ENCODE measurements at regions not wholly inside any gene's neighbourhood (a gene's known extent, or its start where the extent isn't known, plus 50 kb on each side); places are given as distances from the start of the nearest gene placed in this dataset.
"Not testable (repeated sequence)": the region's sequence is repeated elsewhere in the genome, so short reads cannot be mapped to it uniquely, and the experiment has no call there.

GRCh38 chr3:13766128-13766527 lies 113.7 kb downstream of the WNT7A start:
- H3K36me3 ChIP-seq (ENCODE audit: insufficient read depth, low read depth, low read length), result no peaks in the 10 kb centered on the region
- H3K4me1 ChIP-seq (ENCODE audit: insufficient read depth, low read length), result peaks cover 5% of the 10 kb centered on the region; the same call in 1 of the 2 replicates
- no peak overlapping the region for H3K4me3 ChIP-seq (ENCODE audit: low read length)
- no peaks in the 10 kb centered on the region for H3K9me3 ChIP-seq (ENCODE audit: insufficient read depth, low read depth, low read length)
- H3K27ac ChIP-seq (ENCODE audit: low read length), result no peak overlapping the region
- no peaks in the 10 kb centered on the region for H3K27me3 ChIP-seq (ENCODE audit: insufficient read depth, low read length)
- H3K9ac ChIP-seq (ENCODE audit: low read depth, low read length), result no peak overlapping the region

DNA sequence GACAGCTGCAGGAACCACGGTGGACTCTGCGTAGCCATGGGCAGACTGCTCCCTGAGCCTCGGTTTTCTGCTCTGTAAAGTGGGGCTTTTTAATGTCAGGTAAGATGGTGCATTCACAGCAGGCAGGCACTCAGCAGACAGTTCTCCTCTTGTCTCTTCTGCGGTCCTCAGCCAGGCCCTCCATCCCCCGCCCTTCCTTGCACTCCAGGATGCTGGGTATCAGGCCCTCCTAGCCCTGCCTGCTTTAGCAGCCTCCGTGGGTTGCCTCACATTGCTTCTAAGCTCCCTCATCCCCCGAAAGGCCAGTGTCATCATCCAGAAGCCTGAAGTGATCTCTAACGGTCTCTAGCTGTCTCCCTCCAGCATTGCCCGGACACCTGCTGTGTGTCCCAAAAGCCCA lies 115.7 kb downstream of the WNT7A start:
- H3K36me3 ChIP-seq (ENCODE audit: insufficient read depth, low read depth, low read length), result no peaks in the 10 kb centered on the region
- no peaks in the 10 kb centered on the region; the same call in 1 of the 2 replicates for H3K4me1 ChIP-seq (ENCODE audit: insufficient read depth, low read length)
- H3K27me3 ChIP-seq (ENCODE audit: insufficient read depth, low read length), result no peaks in the 10 kb centered on the region
- H3K27ac ChIP-seq (ENCODE audit: low read length), result no peak overlapping the region
- no peak overlapping the region for H3K4me3 ChIP-seq (ENCODE audit: low read length)
- no peak overlapping the region for H3K9ac ChIP-seq (ENCODE audit: low read depth, low read length)
- H3K9me3 ChIP-seq (ENCODE audit: insufficient read depth, low read depth, low read length), result no peaks in the 10 kb centered on the region

GRCh38 chr3:13762906-13763305 lies 117.0 kb downstream of the WNT7A start:
- no peak overlapping the region for H3K27ac ChIP-seq (ENCODE audit: low read length)
- no peaks in the 10 kb centered on the region for H3K36me3 ChIP-seq (ENCODE audit: insufficient read depth, low read depth, low read length)
- H3K9me3 ChIP-seq (ENCODE audit: insufficient read depth, low read depth, low read length), result no peaks in the 10 kb centered on the region
- H3K27me3 ChIP-seq (ENCODE audit: insufficient read depth, low read length), result no peaks in the 10 kb centered on the region
- H3K4me3 ChIP-seq (ENCODE audit: low read length), result no peak overlapping the region
- H3K4me1 ChIP-seq (ENCODE audit: insufficient read depth, low read length), result no peaks in the 10 kb centered on the region
- H3K9ac ChIP-seq (ENCODE audit: low read depth, low read length), result no peak overlapping the region

DNA sequence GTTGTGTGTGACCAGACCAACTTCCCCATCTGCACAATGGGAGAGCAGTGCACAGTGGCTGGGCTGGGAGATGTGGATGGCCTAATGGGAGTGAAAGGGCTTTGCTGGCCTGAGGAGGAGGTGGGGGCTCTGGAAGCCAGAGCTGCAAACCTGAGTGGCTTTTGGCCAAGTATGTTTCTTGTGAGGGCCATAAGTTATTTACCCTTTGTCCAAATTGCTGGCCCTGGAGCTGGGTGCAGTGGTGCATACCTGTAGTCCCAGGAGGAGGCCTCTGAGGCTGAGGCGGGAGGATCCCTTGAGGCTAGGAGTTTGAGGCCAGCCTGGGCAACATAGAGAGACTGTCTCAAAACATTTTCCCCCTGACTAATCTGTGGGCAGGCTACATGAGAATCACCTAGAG lies 129.1 kb downstream of the WNT7A start:
- peaks cover 13% of the 10 kb centered on the region for H3K9me3 ChIP-seq (ENCODE audit: insufficient read depth, low read depth, low read length)
- H3K9ac ChIP-seq (ENCODE audit: low read depth, low read length), result no peak overlapping the region
- H3K27me3 ChIP-seq (ENCODE audit: insufficient read depth, low read length), result no peaks in the 10 kb centered on the region
- H3K27ac ChIP-seq (ENCODE audit: low read length), result no peak overlapping the region
- no peak overlapping the region for H3K4me3 ChIP-seq (ENCODE audit: low read length)
- H3K36me3 ChIP-seq (ENCODE audit: insufficient read depth, low read depth, low read length), result no peaks in the 10 kb centered on the region
- no peaks in the 10 kb centered on the region for H3K4me1 ChIP-seq (ENCODE audit: insufficient read depth, low read length)

DNA sequence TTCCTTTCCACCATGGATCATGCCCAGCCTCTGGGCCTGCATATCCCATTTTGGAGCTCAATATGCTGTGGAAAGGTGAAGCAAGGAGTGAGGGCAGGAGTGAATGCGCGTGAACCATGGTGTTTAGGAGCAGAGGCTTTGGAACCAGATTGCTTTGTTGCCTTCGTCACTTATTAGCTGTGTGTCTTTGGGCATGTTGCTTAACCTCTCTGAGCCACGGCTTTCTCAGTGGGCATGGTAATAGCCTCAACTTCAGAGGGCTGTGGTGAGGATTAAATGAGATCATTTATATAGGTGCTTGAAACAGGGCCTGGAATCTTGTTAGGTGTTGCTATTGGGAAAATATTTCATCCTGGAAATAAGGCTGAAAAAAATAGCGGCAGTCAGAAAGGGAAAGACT lies 129.7 kb downstream of the WNT7A start:
- Histone ChIP-seq H3K4me1 (ENCODE audit: insufficient read depth, low read length) (no peaks in the 10 kb centered on the region), H3K9me3 (ENCODE audit: insufficient read depth, low read depth, low read length) (peaks cover 9% of the 10 kb centered on the region), H3K27me3 (ENCODE audit: insufficient read depth, low read length) (no peaks in the 10 kb centered on the region), H3K36me3 (ENCODE audit: insufficient read depth, low read depth, low read length) (no peaks in the 10 kb centered on the region), H3K9ac (ENCODE audit: low read depth, low read length) (no peak overlapping the region), H3K27ac (ENCODE audit: low read length) (no peak overlapping the region), H3K4me3 (ENCODE audit: low read length) (no peak overlapping the region)

- Histone ChIP-seq H3K9me3 (ENCODE audit: insufficient read depth, low read depth, low read length) (no peaks in the 10 kb centered on the region), H3K36me3 (ENCODE audit: insufficient read depth, low read depth, low read length) (no peaks in the 10 kb centered on the region), H3K27ac (ENCODE audit: low read length) (no peak overlapping the region), H3K27me3 (ENCODE audit: insufficient read depth, low read length) (no peaks in the 10 kb centered on the region), H3K9ac (ENCODE audit: low read depth, low read length) (no peak overlapping the region), H3K4me1 (ENCODE audit: insufficient read depth, low read length) (no peaks in the 10 kb centered on the region), H3K4me3 (ENCODE audit: low read length) (no peak overlapping the region)
Measured at GRCh38 chr3:13749063-13749764, 130.7 kb downstream of the WNT7A start.

GRCh38 chr3:13748276-13748879 lies 131.5 kb downstream of the WNT7A start:
- no peaks in the 10 kb centered on the region for H3K9me3 ChIP-seq (ENCODE audit: insufficient read depth, low read depth, low read length)

GRCh38 chr3:13747627-13748026 lies 132.2 kb downstream of the WNT7A start:
- Histone ChIP-seq H3K4me3 (ENCODE audit: low read length) (no peak overlapping the region), H3K36me3 (ENCODE audit: insufficient read depth, low read depth, low read length) (no peaks in the 10 kb centered on the region), H3K9ac (ENCODE audit: low read depth, low read length) (no peak overlapping the region), H3K27ac (ENCODE audit: low read length) (no peak overlapping the region), H3K27me3 (ENCODE audit: insufficient read depth, low read length) (no peaks in the 10 kb centered on the region), H3K9me3 (ENCODE audit: insufficient read depth, low read depth, low read length) (peaks cover under 1% of the 10 kb centered on the region; the same call in 1 of the 2 replicates), H3K4me1 (ENCODE audit: insufficient read depth, low read length) (no peaks in the 10 kb centered on the region)

More at GRCh38 chr3:13748276-13748879, 131.5 kb downstream of the WNT7A start:
- no peak overlapping the region for H3K9ac ChIP-seq (ENCODE audit: low read depth, low read length)
- no peak overlapping the region for H3K4me3 ChIP-seq (ENCODE audit: low read length)
- no peaks in the 10 kb centered on the region for H3K27me3 ChIP-seq (ENCODE audit: insufficient read depth, low read length)
- no peak overlapping the region for H3K27ac ChIP-seq (ENCODE audit: low read length)
- H3K4me1 ChIP-seq (ENCODE audit: insufficient read depth, low read length), result no peaks in the 10 kb centered on the region
- no peaks in the 10 kb centered on the region for H3K36me3 ChIP-seq (ENCODE audit: insufficient read depth, low read depth, low read length)

DNA sequence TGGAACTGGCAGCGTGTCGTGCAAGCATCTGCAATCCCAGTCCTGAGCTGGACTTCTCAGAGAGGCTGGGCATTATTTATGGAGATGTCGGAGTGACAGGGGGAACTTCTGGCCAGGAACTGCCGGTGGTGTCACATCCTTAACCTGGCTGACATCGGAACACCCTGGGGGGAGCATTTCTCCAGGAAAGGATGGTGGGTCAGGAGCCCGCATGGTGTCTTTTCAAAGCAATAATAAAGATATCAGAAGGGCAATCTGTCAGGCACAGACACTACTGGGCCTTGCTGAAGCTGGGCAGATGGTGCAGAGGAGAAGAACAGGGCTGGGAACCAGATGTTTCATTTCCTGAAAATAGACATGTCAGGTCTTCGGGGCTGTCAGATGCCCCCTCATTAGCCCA lies 133.5 kb downstream of the WNT7A start:
- H3K9ac ChIP-seq (ENCODE audit: low read depth, low read length), result no peak overlapping the region
- peaks cover 10% of the 10 kb centered on the region; the same call in 1 of the 2 replicates for H3K9me3 ChIP-seq (ENCODE audit: insufficient read depth, low read depth, low read length)
- no peaks in the 10 kb centered on the region for H3K36me3 ChIP-seq (ENCODE audit: insufficient read depth, low read depth, low read length)
- H3K4me1 ChIP-seq (ENCODE audit: insufficient read depth, low read length), result no peaks in the 10 kb centered on the region
- no peak overlapping the region for H3K4me3 ChIP-seq (ENCODE audit: low read length)
- no peaks in the 10 kb centered on the region for H3K27me3 ChIP-seq (ENCODE audit: insufficient read depth, low read length)
- no peak overlapping the region for H3K27ac ChIP-seq (ENCODE audit: low read length)

- no peak overlapping the region for H3K9ac ChIP-seq (ENCODE audit: low read depth, low read length)
- H3K27me3 ChIP-seq (ENCODE audit: insufficient read depth, low read length), result no peaks in the 10 kb centered on the region
- no peak overlapping the region for H3K27ac ChIP-seq (ENCODE audit: low read length)
- H3K4me1 ChIP-seq (ENCODE audit: insufficient read depth, low read length), result no peaks in the 10 kb centered on the region
- no peaks in the 10 kb centered on the region for H3K36me3 ChIP-seq (ENCODE audit: insufficient read depth, low read depth, low read length)
- peaks cover 16% of the 10 kb centered on the region for H3K9me3 ChIP-seq (ENCODE audit: insufficient read depth, low read depth, low read length)
- no peak overlapping the region for H3K4me3 ChIP-seq (ENCODE audit: low read length)
Measured at GRCh38 chr3:13745636-13746035, 134.2 kb downstream of the WNT7A start.

DNA sequence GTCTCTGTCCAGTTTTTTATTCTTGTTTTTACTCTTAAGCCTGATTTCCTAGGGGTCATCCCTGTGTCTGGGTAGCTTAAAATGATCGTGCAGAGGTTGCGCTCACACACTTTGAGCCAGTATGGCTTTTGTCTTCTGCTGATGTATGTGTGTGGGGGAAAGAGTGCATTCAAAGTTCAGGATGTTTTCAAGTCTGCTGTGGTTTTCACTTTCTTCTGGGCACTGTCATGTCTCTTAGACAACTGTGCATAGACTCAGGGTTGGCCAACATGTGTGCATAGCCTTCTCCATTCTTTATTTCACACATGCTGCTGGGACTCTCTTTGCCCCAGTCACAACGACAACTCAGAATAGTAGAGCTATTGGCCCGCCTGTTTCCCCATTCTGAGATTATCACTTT lies 139.1 kb downstream of the WNT7A start:
- Histone ChIP-seq H3K36me3 (ENCODE audit: insufficient read depth, low read depth, low read length) (no peaks in the 10 kb centered on the region), H3K4me3 (ENCODE audit: low read length) (no peak overlapping the region), H3K9ac (ENCODE audit: low read depth, low read length) (no peak overlapping the region), H3K27ac (ENCODE audit: low read length) (no peak overlapping the region), H3K27me3 (ENCODE audit: insufficient read depth, low read length) (no peaks in the 10 kb centered on the region), H3K9me3 (ENCODE audit: insufficient read depth, low read depth, low read length) (peaks cover 25% of the 10 kb centered on the region), H3K4me1 (ENCODE audit: insufficient read depth, low read length) (no peaks in the 10 kb centered on the region)

GRCh38 chr3:13733726-13734125 lies 146.1 kb downstream of the WNT7A start:
- H3K27me3 ChIP-seq (ENCODE audit: insufficient read depth, low read length); H3K9me3 ChIP-seq (ENCODE audit: insufficient read depth, low read depth, low read length); H3K36me3 ChIP-seq (ENCODE audit: insufficient read depth, low read depth, low read length); H3K9ac ChIP-seq (ENCODE audit: low read depth, low read length); H3K27ac ChIP-seq (ENCODE audit: low read length); H3K4me3 ChIP-seq (ENCODE audit: low read length); H3K4me1 ChIP-seq (ENCODE audit: insufficient read depth, low read length): not testable (repeated sequence)

Measured in iPS-20b (cell line).